ENCODE measurements at regions not wholly inside any gene's neighbourhood (a gene's known extent, or its start where the extent isn't known, plus 50 kb on each side); places are given as distances from the start of the nearest gene placed in this dataset.

DNA sequence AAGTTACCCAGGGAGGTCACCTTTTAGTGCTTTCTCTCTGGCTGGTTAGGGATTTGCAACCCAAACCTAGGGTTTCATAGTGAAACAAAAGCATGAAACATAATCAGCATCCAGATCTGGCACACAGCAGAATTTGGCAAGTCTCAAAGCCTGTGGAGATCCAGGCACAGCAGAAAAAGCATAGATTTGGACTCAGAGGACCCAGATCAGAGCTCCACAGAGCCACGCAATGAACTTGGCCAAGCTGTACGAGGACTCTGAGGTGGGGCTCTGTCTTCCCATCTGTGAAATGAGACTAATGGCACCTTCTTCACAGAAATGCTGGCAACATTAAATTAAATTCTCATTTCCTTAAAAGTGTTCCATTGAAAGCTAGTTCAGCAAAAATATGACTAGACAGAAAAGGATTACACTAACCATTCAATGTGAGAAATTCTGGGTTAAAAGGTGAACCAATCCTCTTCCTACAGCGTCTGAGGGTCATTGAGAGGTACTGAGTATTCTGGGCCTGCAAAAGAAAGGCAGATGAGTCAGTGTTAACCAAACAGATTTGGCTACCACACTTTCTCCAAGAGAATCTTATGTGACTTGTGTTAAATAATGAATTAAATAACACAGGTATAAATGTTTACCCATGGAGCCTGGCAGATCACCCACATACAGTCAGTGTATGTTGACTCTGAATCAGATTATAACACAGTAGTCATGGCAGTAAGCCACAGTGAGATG lies 266.3 kb downstream of the MREG start:
- H3K9me3 Mint-ChIP-seq (ENCODE audit: unreplicated experiment) = peaks cover 5% of the 10 kb centered on the region
- no peak overlapping the region for H3K4me3 Mint-ChIP-seq (ENCODE audit: unreplicated experiment)
- no peak for DNase-seq
- no peaks in the 10 kb centered on the region for H3K27me3 Mint-ChIP-seq (ENCODE audit: unreplicated experiment)
- no peak overlapping the region for H3K27ac Mint-ChIP-seq (ENCODE audit: unreplicated experiment)
- H3K4me1 Mint-ChIP-seq (ENCODE audit: low read depth, unreplicated experiment) = no peaks in the 10 kb centered on the region
- no peaks in the 10 kb centered on the region for H3K36me3 Mint-ChIP-seq (ENCODE audit: unreplicated experiment)
- TF ChIP-seq, protein P1, sequence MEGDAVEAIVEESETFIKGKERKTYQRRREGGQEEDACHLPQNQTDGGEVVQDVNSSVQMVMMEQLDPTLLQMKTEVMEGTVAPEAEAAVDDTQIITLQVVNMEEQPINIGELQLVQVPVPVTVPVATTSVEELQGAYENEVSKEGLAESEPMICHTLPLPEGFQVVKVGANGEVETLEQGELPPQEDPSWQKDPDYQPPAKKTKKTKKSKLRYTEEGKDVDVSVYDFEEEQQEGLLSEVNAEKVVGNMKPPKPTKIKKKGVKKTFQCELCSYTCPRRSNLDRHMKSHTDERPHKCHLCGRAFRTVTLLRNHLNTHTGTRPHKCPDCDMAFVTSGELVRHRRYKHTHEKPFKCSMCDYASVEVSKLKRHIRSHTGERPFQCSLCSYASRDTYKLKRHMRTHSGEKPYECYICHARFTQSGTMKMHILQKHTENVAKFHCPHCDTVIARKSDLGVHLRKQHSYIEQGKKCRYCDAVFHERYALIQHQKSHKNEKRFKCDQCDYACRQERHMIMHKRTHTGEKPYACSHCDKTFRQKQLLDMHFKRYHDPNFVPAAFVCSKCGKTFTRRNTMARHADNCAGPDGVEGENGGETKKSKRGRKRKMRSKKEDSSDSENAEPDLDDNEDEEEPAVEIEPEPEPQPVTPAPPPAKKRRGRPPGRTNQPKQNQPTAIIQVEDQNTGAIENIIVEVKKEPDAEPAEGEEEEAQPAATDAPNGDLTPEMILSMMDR (IDR thresholded peaks at IDR 0.05; ENCODE audit: partially characterized antibody, unreplicated experiment) = no peak

DNA sequence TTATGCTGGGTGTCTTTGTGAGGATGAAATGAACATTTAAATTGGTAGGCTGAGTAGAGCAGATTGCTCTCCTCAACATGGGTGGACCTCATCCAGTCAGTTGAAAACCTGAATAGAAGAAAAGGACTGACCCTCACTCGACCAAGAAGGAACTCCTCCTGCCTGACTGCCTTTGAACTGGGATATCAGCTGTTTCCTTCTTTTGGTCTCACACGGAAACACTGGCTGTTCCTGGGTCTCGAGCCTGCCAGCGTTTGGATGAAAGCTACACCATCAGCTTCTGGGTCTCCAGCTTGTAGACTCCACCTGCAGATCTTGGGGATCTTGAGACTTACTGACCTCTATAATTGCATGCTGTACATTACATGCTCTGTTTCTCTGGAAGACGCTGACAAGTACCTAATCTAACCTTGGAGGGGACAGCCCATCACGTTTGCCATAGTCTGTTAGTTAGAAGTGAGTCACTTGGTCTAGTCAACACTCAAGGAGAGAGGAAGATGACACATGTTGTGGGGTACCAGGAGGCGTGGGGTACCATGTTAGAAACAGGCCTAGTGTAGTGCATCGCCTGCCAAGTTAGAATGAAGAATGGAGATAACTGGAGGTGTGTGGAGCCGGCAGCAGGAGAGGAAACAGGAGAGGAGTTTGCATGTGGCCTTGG lies 267.0 kb downstream of the MREG start:
- H3K36me3 Mint-ChIP-seq (ENCODE audit: unreplicated experiment) = no peaks in the 10 kb centered on the region
- peaks cover 5% of the 10 kb centered on the region for H3K9me3 Mint-ChIP-seq (ENCODE audit: unreplicated experiment)
- no peaks in the 10 kb centered on the region for H3K27me3 Mint-ChIP-seq (ENCODE audit: unreplicated experiment)
- no peak for DNase-seq
- H3K4me3 Mint-ChIP-seq (ENCODE audit: unreplicated experiment) = no peak overlapping the region
- TF ChIP-seq, protein P1 (IDR thresholded peaks at IDR 0.05; ENCODE audit: partially characterized antibody, unreplicated experiment) = no peak
- H3K27ac Mint-ChIP-seq (ENCODE audit: unreplicated experiment) = no peak overlapping the region
- no peaks in the 10 kb centered on the region for H3K4me1 Mint-ChIP-seq (ENCODE audit: low read depth, unreplicated experiment)

GRCh38 chr2:215745331-215745730 lies 268.0 kb downstream of the MREG start:
- Mint-ChIP-seq H3K9me3 (ENCODE audit: unreplicated experiment) (peaks cover 5% of the 10 kb centered on the region), H3K4me1 (ENCODE audit: low read depth, unreplicated experiment) (no peaks in the 10 kb centered on the region), H3K27ac (ENCODE audit: unreplicated experiment) (no peak overlapping the region), H3K4me3 (ENCODE audit: unreplicated experiment) (no peak overlapping the region), H3K27me3 (ENCODE audit: unreplicated experiment) (no peaks in the 10 kb centered on the region), H3K36me3 (ENCODE audit: unreplicated experiment) (no peaks in the 10 kb centered on the region)
- TF ChIP-seq, protein P1 (IDR thresholded peaks at IDR 0.05; ENCODE audit: partially characterized antibody, unreplicated experiment) = no peak
- DNase-seq = no peak

DNA sequence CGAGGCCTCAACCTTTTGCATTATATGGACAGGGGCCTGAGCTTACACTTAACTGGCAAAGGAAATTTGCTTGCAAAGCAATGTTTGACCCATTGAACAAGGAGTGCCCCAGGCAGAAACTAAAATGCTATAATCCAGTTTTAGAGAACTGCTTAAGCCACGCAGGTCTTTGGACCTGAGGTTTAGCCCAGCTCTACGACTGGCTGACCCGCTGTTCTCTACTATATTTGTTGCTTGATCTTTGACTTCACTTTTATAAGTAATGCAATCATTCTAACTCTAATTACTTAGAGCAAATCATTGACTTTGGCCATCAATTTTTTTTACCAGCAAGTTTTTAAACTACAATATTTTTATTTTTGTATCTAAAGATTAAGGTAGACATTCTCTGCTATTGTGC lies 268.8 kb downstream of the MREG start:
- DNase-seq = no peak
- no peaks in the 10 kb centered on the region for H3K36me3 Mint-ChIP-seq (ENCODE audit: unreplicated experiment)
- H3K27ac Mint-ChIP-seq (ENCODE audit: unreplicated experiment) = no peak overlapping the region
- no peaks in the 10 kb centered on the region for H3K4me1 Mint-ChIP-seq (ENCODE audit: low read depth, unreplicated experiment)
- H3K9me3 Mint-ChIP-seq (ENCODE audit: unreplicated experiment) = peaks cover 5% of the 10 kb centered on the region
- TF ChIP-seq, protein P1 (IDR thresholded peaks at IDR 0.05; ENCODE audit: partially characterized antibody, unreplicated experiment) = no peak
- H3K4me3 Mint-ChIP-seq (ENCODE audit: unreplicated experiment) = no peak overlapping the region
- peaks cover 4% of the 10 kb centered on the region for H3K27me3 Mint-ChIP-seq (ENCODE audit: unreplicated experiment)

GRCh38 chr2:215743066-215743465 lies 270.3 kb downstream of the MREG start:
- TF ChIP-seq, protein P1 (IDR thresholded peaks at IDR 0.05; ENCODE audit: partially characterized antibody, unreplicated experiment) = no peak
- Mint-ChIP-seq H3K4me1 (ENCODE audit: low read depth, unreplicated experiment) (no peaks in the 10 kb centered on the region), H3K9me3 (ENCODE audit: unreplicated experiment) (peaks cover 5% of the 10 kb centered on the region), H3K36me3 (ENCODE audit: unreplicated experiment) (no peaks in the 10 kb centered on the region), H3K27ac (ENCODE audit: unreplicated experiment) (no peak overlapping the region), H3K4me3 (ENCODE audit: unreplicated experiment) (no peak overlapping the region), H3K27me3 (ENCODE audit: unreplicated experiment) (peaks cover 4% of the 10 kb centered on the region)
- DNase-seq = no peak
